ENCODE measurements at regions not wholly inside any gene's neighbourhood (a gene's known extent, or its start where the extent isn't known, plus 50 kb on each side); places are given as distances from the start of the nearest gene placed in this dataset.

- Histone ChIP-seq H3K27me3 (ENCODE audit: insufficient read depth, low read depth, severe bottlenecking) (peaks cover 9% of the 10 kb centered on the region), H3K36me3 (no peaks in the 10 kb centered on the region), H3K27ac (no peak overlapping the region), H3K9me3 (ENCODE audit: severe bottlenecking) (no peaks in the 10 kb centered on the region), H3K4me3 (ENCODE audit: low read depth, low read length) (no peak overlapping the region)
- DNase-seq: no peak
- 0 out of 2 replicates have a peak, but pooled peaks have one; percentile 13 for TF ChIP-seq CTCF (IDR thresholded peaks at IDR 0.05; ENCODE audit: low read depth, low read length)
These were observed 341.1 kb downstream of the BRINP1 start for GRCh38 chr9:119027901-119028699.

GRCh38 chr9:119029886-119030285 lies 339.3 kb downstream of the BRINP1 start:
- TF ChIP-seq CTCF (IDR thresholded peaks at IDR 0.05; ENCODE audit: low read depth, low read length): no peak
- DNase-seq: no peak
- H3K36me3 ChIP-seq: no peaks in the 10 kb centered on the region
- H3K27ac ChIP-seq: no peak overlapping the region
- no peaks in the 10 kb centered on the region for H3K9me3 ChIP-seq (ENCODE audit: severe bottlenecking)
- peaks cover 6% of the 10 kb centered on the region for H3K27me3 ChIP-seq (ENCODE audit: insufficient read depth, low read depth, severe bottlenecking)
- no peak overlapping the region for H3K4me3 ChIP-seq (ENCODE audit: low read depth, low read length)

GRCh38 chr9:119033596-119033995 lies 335.6 kb downstream of the BRINP1 start:
- DNase-seq: no peak
- Histone ChIP-seq H3K9me3 (ENCODE audit: severe bottlenecking) (no peaks in the 10 kb centered on the region), H3K4me3 (ENCODE audit: low read depth, low read length) (no peak overlapping the region), H3K36me3 (no peaks in the 10 kb centered on the region), H3K27ac (no peak overlapping the region), H3K27me3 (ENCODE audit: insufficient read depth, low read depth, severe bottlenecking) (peaks cover 2% of the 10 kb centered on the region)
- no peak for TF ChIP-seq CTCF (IDR thresholded peaks at IDR 0.05; ENCODE audit: low read depth, low read length)

- TF ChIP-seq CTCF (IDR thresholded peaks at IDR 0.05; ENCODE audit: low read depth, low read length): no peak
- DNase-seq: no peak
These were observed 332.3 kb downstream of the BRINP1 start for GRCh38 chr9:119036969-119037368.

GRCh38 chr9:119043996-119044395 lies 325.2 kb downstream of the BRINP1 start:
- H3K27ac ChIP-seq: no peak overlapping the region
- no peak for TF ChIP-seq CTCF (IDR thresholded peaks at IDR 0.05; ENCODE audit: low read depth, low read length)
- peaks cover 5% of the 10 kb centered on the region for H3K9me3 ChIP-seq (ENCODE audit: severe bottlenecking)
- peaks cover 3% of the 10 kb centered on the region for H3K27me3 ChIP-seq (ENCODE audit: insufficient read depth, low read depth, severe bottlenecking)
- no peaks in the 10 kb centered on the region for H3K36me3 ChIP-seq
- H3K4me3 ChIP-seq (ENCODE audit: low read depth, low read length): no peak overlapping the region
- no peak for DNase-seq

More at GRCh38 chr9:119036969-119037368, 332.3 kb downstream of the BRINP1 start:
- H3K27ac ChIP-seq: no peak overlapping the region
- no peak overlapping the region for H3K4me3 ChIP-seq (ENCODE audit: low read depth, low read length)
- H3K27me3 ChIP-seq (ENCODE audit: insufficient read depth, low read depth, severe bottlenecking): peaks cover 3% of the 10 kb centered on the region
- H3K9me3 ChIP-seq (ENCODE audit: severe bottlenecking): peaks cover 5% of the 10 kb centered on the region
- H3K36me3 ChIP-seq: no peaks in the 10 kb centered on the region

Data from WERI-Rb-1 (cell line).